IMR-90 (cell line): ENCODE measurements at regions not wholly inside any gene's neighbourhood (a gene's known extent, or its start where the extent isn't known, plus 50 kb on each side); places are given as distances from the start of the nearest gene placed in this dataset.

Source experiments
- ATAC-seq: fragments of 200-7000 bp; cut with Tn5 transposase; 2 replicates; pipeline ENCODE4 v1.9.1; 2020; ENCODE audit warnings: low read depth, mild to moderate bottlenecking, moderate library complexity
- BruUV-seq: library from RNA; stranded (reverse); fragments of 400-500 nt; replicated peaks from 2 replicates; lab custom pipeline; 2021; lab: Mats Ljungman, UMichigan
- CTCF ChIA-PET: fragments of 300-600 bp; formaldehyde crosslinking; extraction: SDS; loops from one replicate; lab custom pipeline; 2021; ENCODE audit warnings: antibody characterized with exemption; lab: Yijun Ruan, JAX
- POLR2A ChIA-PET: fragments of 300-600 bp; sonication (Branson Sonifier 250); formaldehyde crosslinking; loops from one replicate; lab custom pipeline; 2022; ENCODE audit warnings: antibody characterized with exemption; ENCODE audit not compliant: unreplicated experiment; lab: Charles Lee
- DNase-seq: peaks from one replicate; pipeline ENCODE4 v3.0.0; 2013
- H2AFZ ChIP-seq: replicated peaks from 2 replicates; pipeline ENCODE3; 2013; ENCODE audit warnings: low read length, mild to moderate bottlenecking; ENCODE audit not compliant: poor library complexity
- H2AK5ac ChIP-seq: 2 replicates; pipeline ENCODE4 v1.6.1; 2013; ENCODE audit warnings: low read depth, low read length, inconsistent platforms
- H2AK9ac ChIP-seq: replicated peaks from 2 replicates; pipeline ENCODE3; 2013; ENCODE audit warnings: mild to moderate bottlenecking, low read depth, low read length, moderate library complexity; ENCODE audit not compliant: poor library complexity
- H2BK120ac ChIP-seq: 2 replicates; pipeline ENCODE4 v1.6.1; 2013; ENCODE audit warnings: low read depth, low read length, inconsistent platforms
- H2BK15ac ChIP-seq: 3 replicates; pipeline ENCODE4 v1.6.1; 2013; ENCODE audit warnings: low read depth, low read length, inconsistent platforms
- H2BK20ac ChIP-seq: 2 replicates; pipeline ENCODE4 v1.6.1; 2013; ENCODE audit warnings: low read depth, mild to moderate bottlenecking, inconsistent platforms, low read length, moderate library complexity
- H2BK5ac ChIP-seq: 2 replicates; pipeline ENCODE4 v1.6.1; 2013; ENCODE audit warnings: mild to moderate bottlenecking, low read depth, low read length, inconsistent platforms; ENCODE audit not compliant: poor library complexity, severe bottlenecking
- H3K14ac ChIP-seq: replicated peaks from 2 replicates; pipeline ENCODE4 v1.6.1; 2013; ENCODE audit warnings: low read depth, low read length, inconsistent platforms
- H3K18ac ChIP-seq: 2 replicates; pipeline ENCODE4 v1.6.1; 2013; ENCODE audit warnings: low read depth, low read length, control low read depth
- H3K23ac ChIP-seq: 2 replicates; pipeline ENCODE4 v1.6.1; 2013; ENCODE audit warnings: low read depth, low read length, inconsistent platforms
- H3K27ac ChIP-seq: 2 replicates; pipeline ENCODE4 v1.5.1; 2013; ENCODE audit warnings: mild to moderate bottlenecking, control low read depth, low read length; ENCODE audit not compliant: insufficient read depth
- H3K27me3 ChIP-seq: 2 replicates; pipeline ENCODE4 v1.6.1; 2013; ENCODE audit warnings: low read length; ENCODE audit not compliant: control insufficient read depth, insufficient read depth
- H3K36me3 ChIP-seq: 2 replicates; pipeline ENCODE4 v1.6.1; 2013; ENCODE audit warnings: low read length, mixed read lengths; ENCODE audit not compliant: control insufficient read depth, insufficient read depth
- H3K4ac ChIP-seq: 2 replicates; pipeline ENCODE4 v1.6.1; 2013; ENCODE audit warnings: low read depth, low read length, inconsistent platforms
- H3K4me1 ChIP-seq: 2 replicates; pipeline ENCODE4 v1.6.1; 2013; ENCODE audit warnings: low read length, mixed read lengths; ENCODE audit not compliant: control insufficient read depth, insufficient read depth
- H3K4me2 ChIP-seq: 2 replicates; pipeline ENCODE4 v1.6.1; 2013; ENCODE audit warnings: low read depth, mild to moderate bottlenecking, control low read depth, low read length, moderate library complexity
- H3K4me3 ChIP-seq: 2 replicates; pipeline ENCODE4 v1.5.1; 2013; ENCODE audit warnings: low read depth, mild to moderate bottlenecking, control low read depth, low read length, moderate library complexity; ENCODE audit not compliant: insufficient read depth
- H3K56ac ChIP-seq: 2 replicates; pipeline ENCODE4 v1.6.1; 2013; ENCODE audit warnings: low read length, inconsistent platforms; ENCODE audit not compliant: insufficient read depth; ENCODE audit errors: extremely low read depth
- H3K79me1 ChIP-seq, 2 experiments: 2 replicates each; pipeline ENCODE4 v1.6.1; 2013; ENCODE audit warnings: low read length in 2 of 2, inconsistent platforms in 1 of 2, low read depth in 1 of 2
- H3K9ac ChIP-seq: 2 replicates; pipeline ENCODE4 v1.6.1; 2013; ENCODE audit warnings: low read depth, low read length, control low read depth
- H3K9me1 ChIP-seq: 2 replicates; pipeline ENCODE4 v1.6.1; 2013; ENCODE audit warnings: low read length, inconsistent platforms; ENCODE audit not compliant: insufficient read depth
- H3K9me3 ChIP-seq: 2 replicates; pipeline ENCODE4 v1.6.1; 2013; ENCODE audit warnings: low read length; ENCODE audit not compliant: control insufficient read depth, insufficient read depth
- H4K20me1 ChIP-seq: 2 replicates; pipeline ENCODE4 v1.6.1; 2013; ENCODE audit warnings: low read length, inconsistent platforms; ENCODE audit not compliant: insufficient read depth
- H4K5ac ChIP-seq: 2 replicates; pipeline ENCODE4 v1.6.1; 2013; ENCODE audit warnings: mild to moderate bottlenecking, low read depth, low read length, control low read depth
- H4K8ac ChIP-seq, 2 experiments: 2 replicates each; pipeline ENCODE4 v1.6.1; 2013; ENCODE audit warnings: low read depth in 2 of 2, low read length in 2 of 2, control low read depth in 1 of 2, inconsistent platforms in 1 of 2
- H4K91ac ChIP-seq: 2 replicates; pipeline ENCODE4 v1.6.1; 2013; ENCODE audit warnings: low read depth, low read length, inconsistent platforms; ENCODE audit not compliant: insufficient read depth
- BHLHE40 ChIP-seq: fragments of 150-350 bp; IDR thresholded peaks from 2 replicates; pipeline ENCODE4 v1.6.1; 2016; ENCODE audit warnings: mild to moderate bottlenecking, low read depth, low read length
- CHD1 ChIP-seq: IDR thresholded peaks from 2 replicates; pipeline ENCODE4 v1.6.1; 2012; ENCODE audit warnings: low read depth, low read length, improper control_type of control experiment
- MAFK ChIP-seq: IDR thresholded peaks from 2 replicates; pipeline ENCODE4 v1.6.1; 2012; ENCODE audit warnings: low read depth, low read length, improper control_type of control experiment
- NFE2L2 ChIP-seq: fragments of 150-350 bp; IDR thresholded peaks from 2 replicates; pipeline ENCODE4 v1.6.1; 2016; ENCODE audit warnings: low read depth, mild to moderate bottlenecking, low read length
- RAD21 ChIP-seq: IDR thresholded peaks from 2 replicates; pipeline ENCODE4 v1.6.1; 2012; ENCODE audit warnings: low read length, improper control_type of control experiment
- RFX5 ChIP-seq: IDR thresholded peaks from 2 replicates; pipeline ENCODE4 v1.8.0; 2012; ENCODE audit warnings: low read depth, mild to moderate bottlenecking, low read length, moderate library complexity
- WGBS, 2 experiments: methylation state at CpG; one replicate each; pipeline versions ENCODE4 v1.1.5 to v1.1.7; 2013; ENCODE audit warnings: missing lambda C conversion rate in 2 of 2; ENCODE audit not compliant: insufficient read length in 1 of 2; ENCODE audit errors: extremely low coverage in 2 of 2; 5-methylcytosine and 5-hydroxymethylcytosine counted together
- dilution Hi-C: fragments of 300-500 bp; cut with HindIII; formaldehyde crosslinking; loops from one replicate; pipeline ENCODE4 v1.14.3; 2018; ENCODE audit warnings: low sequenced_read_pairs; ENCODE audit not compliant: unreplicated experiment
- in situ Hi-C: fragments of 300-500 bp; cut with MboI; formaldehyde crosslinking; loops from 3 replicates; pipeline ENCODE4 v1.14.3; 2019; ENCODE audit warnings: low sequenced_read_pairs, inconsistent platforms, mixed read lengths
- intact Hi-C: fragments of 100-400 bp; cut with micrococcal nuclease; formaldehyde crosslinking; loops from 2 replicates; pipeline ENCODE4 v1.10.0; 2022
- TF ChIP-seq, protein P1 (sequence below): fragments of 150-350 bp; IDR thresholded peaks from 2 replicates; pipeline ENCODE4 v1.6.1; 2017; ENCODE audit warnings: mild to moderate bottlenecking, antibody characterized with exemption, low read length, low read depth

GRCh38 chr17:74011966-74012365 lies 191.5 kb upstream of the RPL38 start:
- Histone ChIP-seq H2BK20ac (no peak overlapping the region), H2BK15ac (no peak overlapping the region), H3K18ac (no peak overlapping the region), H3K4me1 (no peaks in the 10 kb centered on the region), H2BK5ac (no peak overlapping the region), H4K20me1 (no peaks in the 10 kb centered on the region), H3K9ac (no peak overlapping the region), H3K9me3 (peaks cover 26% of the 10 kb centered on the region), H4K91ac (no peak overlapping the region), H3K4me3 (no peak overlapping the region), H4K5ac (no peak overlapping the region), H3K36me3 (no peaks in the 10 kb centered on the region), H4K8ac (no peak overlapping the region), H3K14ac (no peak overlapping the region), H3K56ac (no peak overlapping the region), H3K4me2 (no peak overlapping the region), H2BK120ac (no peak overlapping the region), H3K79me1 (no peaks in the 10 kb centered on the region), H2AFZ (no peak overlapping the region), H3K4ac (no peak overlapping the region), H3K23ac (no peak overlapping the region), H2AK5ac (no peak overlapping the region), H3K27ac (no peak overlapping the region), H3K9me1 (no peaks in the 10 kb centered on the region), H3K27me3 (no peaks in the 10 kb centered on the region), H2AK9ac (no peak overlapping the region)
- no peak for ATAC-seq
- 0% methylated on average over 1 of the region's 7 CpGs; no CpG with 5 or more reads in 1 of the 2 experiments for WGBS, 2 experiments
- ChIA-PET POLR2A (no interaction called here), CTCF (no interaction called here)
- BruUV-seq = no TSS peak
- TF ChIP-seq RFX5 (no peak), NFE2L2 (no peak), RAD21 (no peak), MAFK (no peak), CHD1 (no peak), BHLHE40 (no peak)
- TF ChIP-seq, protein P1, sequence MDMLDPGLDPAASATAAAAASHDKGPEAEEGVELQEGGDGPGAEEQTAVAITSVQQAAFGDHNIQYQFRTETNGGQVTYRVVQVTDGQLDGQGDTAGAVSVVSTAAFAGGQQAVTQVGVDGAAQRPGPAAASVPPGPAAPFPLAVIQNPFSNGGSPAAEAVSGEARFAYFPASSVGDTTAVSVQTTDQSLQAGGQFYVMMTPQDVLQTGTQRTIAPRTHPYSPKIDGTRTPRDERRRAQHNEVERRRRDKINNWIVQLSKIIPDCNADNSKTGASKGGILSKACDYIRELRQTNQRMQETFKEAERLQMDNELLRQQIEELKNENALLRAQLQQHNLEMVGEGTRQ = no peak
- dilution Hi-C loops (no loop called here), in situ Hi-C loops (no loop called here), intact Hi-C loops (no loop called here)
- no peak for DNase-seq
